GM21390 (cell line): ENCODE measurements at regions not wholly inside any gene's neighbourhood (a gene's known extent, or its start where the extent isn't known, plus 50 kb on each side); places are given as distances from the start of the nearest gene placed in this dataset.
"Not testable (repeated sequence)": the region's sequence is repeated elsewhere in the genome, so short reads cannot be mapped to it uniquely, and the experiment has no call there.

Experiments
- ATAC-seq: cut with Tn5 transposase; IDR thresholded peaks from one replicate; pipeline ENCODE4 v1.9.1; 2021; ENCODE audit not compliant: unreplicated experiment

- ATAC-seq: peak; percentile 77
Measured at GRCh38 chr13:59274958-59275727, 888.6 kb downstream of the DIAPH3 start.

GRCh38 chr13:59276436-59276835 lies 887.3 kb downstream of the DIAPH3 start:
- no peak for ATAC-seq

GRCh38 chr13:59277106-59277505 lies 886.6 kb downstream of the DIAPH3 start:
- no peak for ATAC-seq

- ATAC-seq: no peak
Measured at GRCh38 chr13:59279028-59279427, 884.7 kb downstream of the DIAPH3 start.

GRCh38 chr13:59279576-59279975 lies 884.2 kb downstream of the DIAPH3 start:
- no peak for ATAC-seq

GRCh38 chr13:59280297-59280696 lies 883.4 kb downstream of the DIAPH3 start:
- no peak for ATAC-seq

GRCh38 chr13:59281453-59281852 lies 882.3 kb downstream of the DIAPH3 start:
- no peak for ATAC-seq

- not testable (repeated sequence) for ATAC-seq
Measured at GRCh38 chr13:59292240-59292639, 871.5 kb downstream of the DIAPH3 start.

GRCh38 chr13:59299584-59299983 lies 864.1 kb downstream of the DIAPH3 start:
- no peak for ATAC-seq

- ATAC-seq: no peak
Measured at GRCh38 chr13:59300355-59301173, 863.2 kb downstream of the DIAPH3 start.

- ATAC-seq: no peak
Measured at GRCh38 chr13:59301174-59301567, 862.6 kb downstream of the DIAPH3 start.

- no peak for ATAC-seq
Measured at GRCh38 chr13:59303433-59303832, 860.3 kb downstream of the DIAPH3 start.

GRCh38 chr13:59304596-59304995 lies 859.1 kb downstream of the DIAPH3 start:
- ATAC-seq: no peak

GRCh38 chr13:59305896-59306295 lies 857.8 kb downstream of the DIAPH3 start:
- no peak for ATAC-seq

- ATAC-seq: no peak
Measured at GRCh38 chr13:59312776-59313175, 851.0 kb downstream of the DIAPH3 start.

- ATAC-seq: peak; percentile 89
Measured at GRCh38 chr13:59318320-59318930, 845.3 kb downstream of the DIAPH3 start.

- no peak for ATAC-seq
Measured at GRCh38 chr13:59319276-59319675, 844.5 kb downstream of the DIAPH3 start.

- ATAC-seq: no peak
Measured at GRCh38 chr13:59320021-59320420, 843.7 kb downstream of the DIAPH3 start.

- not testable (repeated sequence) for ATAC-seq
Measured at GRCh38 chr13:59324401-59324800, 839.3 kb downstream of the DIAPH3 start.

GRCh38 chr13:59326717-59327116 lies 837.0 kb downstream of the DIAPH3 start:
- no peak for ATAC-seq

- ATAC-seq: no peak
Measured at GRCh38 chr13:59330764-59331163, 833.0 kb downstream of the DIAPH3 start.

- ATAC-seq: no peak
Measured at GRCh38 chr13:59332966-59333365, 830.8 kb downstream of the DIAPH3 start.
